ENCODE measurements at regions not wholly inside any gene's neighbourhood (a gene's known extent, or its start where the extent isn't known, plus 50 kb on each side); places are given as distances from the start of the nearest gene placed in this dataset.

GRCh38 chr9:88753691-88754367 is 218.9 kb downstream of the NXNL2 start:
- TF ChIP-seq POLR2AphosphoS5 (IDR thresholded peaks at IDR 0.05) (no peak), POLR2A (IDR thresholded peaks at IDR 0.05) (no peak)
- TF ChIP-seq, protein P1, sequence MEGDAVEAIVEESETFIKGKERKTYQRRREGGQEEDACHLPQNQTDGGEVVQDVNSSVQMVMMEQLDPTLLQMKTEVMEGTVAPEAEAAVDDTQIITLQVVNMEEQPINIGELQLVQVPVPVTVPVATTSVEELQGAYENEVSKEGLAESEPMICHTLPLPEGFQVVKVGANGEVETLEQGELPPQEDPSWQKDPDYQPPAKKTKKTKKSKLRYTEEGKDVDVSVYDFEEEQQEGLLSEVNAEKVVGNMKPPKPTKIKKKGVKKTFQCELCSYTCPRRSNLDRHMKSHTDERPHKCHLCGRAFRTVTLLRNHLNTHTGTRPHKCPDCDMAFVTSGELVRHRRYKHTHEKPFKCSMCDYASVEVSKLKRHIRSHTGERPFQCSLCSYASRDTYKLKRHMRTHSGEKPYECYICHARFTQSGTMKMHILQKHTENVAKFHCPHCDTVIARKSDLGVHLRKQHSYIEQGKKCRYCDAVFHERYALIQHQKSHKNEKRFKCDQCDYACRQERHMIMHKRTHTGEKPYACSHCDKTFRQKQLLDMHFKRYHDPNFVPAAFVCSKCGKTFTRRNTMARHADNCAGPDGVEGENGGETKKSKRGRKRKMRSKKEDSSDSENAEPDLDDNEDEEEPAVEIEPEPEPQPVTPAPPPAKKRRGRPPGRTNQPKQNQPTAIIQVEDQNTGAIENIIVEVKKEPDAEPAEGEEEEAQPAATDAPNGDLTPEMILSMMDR (IDR thresholded peaks at IDR 0.05) = no peak

Data from transverse colon (tissue), 4 donors.